OCI-LY1 (cell line): ENCODE measurements at regions not wholly inside any gene's neighbourhood (a gene's known extent, or its start where the extent isn't known, plus 50 kb on each side); places are given as distances from the start of the nearest gene placed in this dataset.

Experiments
- H2AFZ ChIP-seq: fragments of 200-600 bp; sonication (generic), shearing (Covaris generic); 2 replicates; pipeline ENCODE4 v1.6.0; 2014; ENCODE audit warnings: antibody characterized with exemption, mild to moderate bottlenecking, low read length
- H3F3A ChIP-seq: fragments of 200-600 bp; sonication (generic), shearing (Covaris generic); 2 replicates; pipeline ENCODE4 v1.6.0; 2014; ENCODE audit warnings: mild to moderate bottlenecking, antibody characterized with exemption, low read length, moderate library complexity; ENCODE audit not compliant: insufficient read depth
- H3K27ac ChIP-seq: fragments of 200-600 bp; sonication (generic); 2 replicates; pipeline ENCODE4 v1.5.1; 2014; ENCODE audit warnings: low read length, mixed run types, mild to moderate bottlenecking, low read depth; ENCODE audit not compliant: poor library complexity, severe bottlenecking
- H3K27me3 ChIP-seq: fragments of 200-600 bp; sonication (generic); 2 replicates; pipeline ENCODE4 v1.6.0; 2014; ENCODE audit warnings: antibody characterized with exemption, mild to moderate bottlenecking, low read length, moderate library complexity; ENCODE audit not compliant: insufficient read depth
- H3K36me3 ChIP-seq: fragments of 200-600 bp; sonication (generic); 2 replicates; pipeline ENCODE4 v1.6.1; 2014; ENCODE audit warnings: mild to moderate bottlenecking, antibody characterized with exemption, low read length, moderate library complexity, mixed read lengths; ENCODE audit not compliant: insufficient read depth
- H3K4me1 ChIP-seq: fragments of 200-600 bp; sonication (generic); 2 replicates; pipeline ENCODE4 v1.5.1; 2014; ENCODE audit warnings: mild to moderate bottlenecking, low read length, moderate library complexity; ENCODE audit not compliant: insufficient read depth, severe bottlenecking
- H3K4me2 ChIP-seq: fragments of 200-600 bp; sonication (generic), shearing (Covaris generic); 2 replicates; pipeline ENCODE4 v1.6.1; 2014; ENCODE audit warnings: low read length
- H3K4me3 ChIP-seq: fragments of 200-600 bp; sonication (generic); 2 replicates; pipeline ENCODE4 v1.5.1; 2014; ENCODE audit warnings: low read length, low read depth, mild to moderate bottlenecking, mixed read lengths; ENCODE audit not compliant: poor library complexity, severe bottlenecking
- H3K79me2 ChIP-seq: fragments of 200-600 bp; shearing (Covaris generic); 2 replicates; pipeline ENCODE4 v1.6.1; 2016; ENCODE audit warnings: mixed run types, low read length, mixed read lengths; ENCODE audit not compliant: insufficient read depth
- H3K9ac ChIP-seq: fragments of 200-600 bp; sonication (generic), shearing (Covaris generic); 2 replicates; pipeline ENCODE4 v1.6.1; 2014; ENCODE audit warnings: mild to moderate bottlenecking, low read length, mixed read lengths
- H3K9me2 ChIP-seq: fragments of 200-600 bp; sonication (generic), shearing (Covaris generic); 2 replicates; pipeline ENCODE4 v1.6.1; 2014; ENCODE audit warnings: low read depth, mild to moderate bottlenecking, low read length, mixed read lengths
- H3K9me3 ChIP-seq: fragments of 200-600 bp; shearing (Covaris generic); 2 replicates; pipeline ENCODE4 v1.6.1; 2014; ENCODE audit warnings: low read length, mixed read lengths
- H4K20me1 ChIP-seq: fragments of 200-600 bp; sonication (generic), shearing (Covaris generic); 2 replicates; pipeline ENCODE4 v1.6.0; 2016; ENCODE audit warnings: mild to moderate bottlenecking, low read length; ENCODE audit not compliant: insufficient read depth
- CTCF ChIP-seq: fragments of 200-600 bp; sonication (generic), shearing (Covaris generic); IDR thresholded peaks from 2 replicates; pipeline ENCODE4 v1.5.1; 2017; ENCODE audit warnings: mild to moderate bottlenecking, antibody characterized with exemption, low read length, moderate library complexity, mixed read lengths
- EZH2 ChIP-seq: fragments of 200-600 bp; sonication (generic), shearing (Covaris generic); IDR thresholded peaks from 2 replicates; pipeline ENCODE4 v1.8.0; 2017; ENCODE audit warnings: borderline replicate concordance, mixed run types, mild to moderate bottlenecking, antibody characterized with exemption, low read length, moderate library complexity, mixed read lengths

- TF ChIP-seq CTCF (no peak), EZH2 (no peak)
- H4K20me1 ChIP-seq = no peaks in the 10 kb centered on the region
- no peak overlapping the region for H3K27ac ChIP-seq
- no peak overlapping the region for H3K9ac ChIP-seq
- H3K27me3 ChIP-seq = no peaks in the 10 kb centered on the region
- no peaks in the 10 kb centered on the region for H3F3A ChIP-seq
- no peaks in the 10 kb centered on the region for H3K4me1 ChIP-seq
- H3K9me2 ChIP-seq = no peaks in the 10 kb centered on the region
- H3K36me3 ChIP-seq = no peaks in the 10 kb centered on the region
- no peaks in the 10 kb centered on the region for H3K9me3 ChIP-seq
- no peak overlapping the region for H2AFZ ChIP-seq
- H3K79me2 ChIP-seq = no peaks in the 10 kb centered on the region
- H3K4me2 ChIP-seq = no peak overlapping the region
- H3K4me3 ChIP-seq = no peak overlapping the region
Measured at GRCh38 chr6:101279410-101279809, 114.1 kb upstream of the GRIK2 start.

GRCh38 chr6:101281266-101281665, 112.2 kb upstream of the GRIK2 start:
- Histone ChIP-seq H3K9ac (no peak overlapping the region), H3F3A (no peaks in the 10 kb centered on the region), H3K79me2 (no peaks in the 10 kb centered on the region), H3K27me3 (no peaks in the 10 kb centered on the region), H3K9me2 (no peaks in the 10 kb centered on the region), H3K27ac (no peak overlapping the region), H3K4me1 (no peaks in the 10 kb centered on the region), H3K9me3 (no peaks in the 10 kb centered on the region), H3K4me3 (no peak overlapping the region), H3K4me2 (no peak overlapping the region), H2AFZ (no peak overlapping the region), H3K36me3 (no peaks in the 10 kb centered on the region), H4K20me1 (no peaks in the 10 kb centered on the region)
- TF ChIP-seq CTCF (no peak), EZH2 (no peak)

GRCh38 chr6:101284131-101284530, 109.4 kb upstream of the GRIK2 start:
- H4K20me1 ChIP-seq = no peaks in the 10 kb centered on the region
- no peak overlapping the region for H3K9ac ChIP-seq
- H3K27ac ChIP-seq = no peak overlapping the region
- no peak overlapping the region for H3K4me3 ChIP-seq
- no peaks in the 10 kb centered on the region for H3K9me2 ChIP-seq
- H3K4me2 ChIP-seq = no peak overlapping the region
- no peaks in the 10 kb centered on the region for H3K4me1 ChIP-seq
- H3K79me2 ChIP-seq = no peaks in the 10 kb centered on the region
- H3K36me3 ChIP-seq = no peaks in the 10 kb centered on the region
- H2AFZ ChIP-seq = no peak overlapping the region
- H3K9me3 ChIP-seq = no peaks in the 10 kb centered on the region
- H3F3A ChIP-seq = no peaks in the 10 kb centered on the region
- TF ChIP-seq EZH2 (no peak), CTCF (no peak)
- H3K27me3 ChIP-seq = no peaks in the 10 kb centered on the region
